ENCODE measurements at regions not wholly inside any gene's neighbourhood (a gene's known extent, or its start where the extent isn't known, plus 50 kb on each side); places are given as distances from the start of the nearest gene placed in this dataset.

DNA sequence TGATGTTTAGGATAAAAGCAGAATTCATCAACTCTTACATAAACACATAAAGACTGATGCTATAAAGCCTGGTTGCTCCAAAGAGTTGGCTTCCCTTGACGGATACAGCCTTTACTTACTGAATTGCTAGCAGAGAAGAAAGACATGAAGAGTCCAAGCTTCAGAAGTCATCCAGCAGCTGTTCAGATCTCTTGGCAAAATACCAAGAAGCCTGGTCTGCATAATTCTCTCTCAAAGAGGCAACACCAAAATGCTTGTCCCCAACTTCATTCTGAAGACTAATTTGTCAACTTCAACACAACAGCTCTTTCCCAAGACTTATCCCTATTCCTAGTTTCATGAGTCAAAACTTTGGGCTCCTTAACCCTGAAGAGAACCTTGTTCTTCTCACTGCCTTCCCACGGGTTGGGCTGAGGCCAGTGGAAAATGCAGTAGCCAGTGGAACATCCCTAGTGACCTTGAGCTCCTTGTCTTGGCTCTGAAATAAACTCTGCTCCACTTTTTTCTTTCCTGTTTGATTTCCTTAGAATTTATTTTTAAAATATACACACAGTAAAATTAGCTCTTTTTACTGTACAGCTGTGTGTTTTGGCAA, 119.2 kb upstream of the THBS1 start:
- ChIA-PET CTCF (no interaction called here), POLR2A (no interaction called here)
- ATAC-seq (no peak), DNase-seq (ENCODE audit: low read depth, low spot score) (no peak)
- no TSS peak for BruUV-seq (replicated peaks)
- Histone ChIP-seq H3K27me3 (ENCODE audit: control insufficient read depth, insufficient read depth, low read length) (no peaks in the 10 kb centered on the region), H3K9me3 (ENCODE audit: control insufficient read depth, insufficient read depth, low read depth, low read length) (no peaks in the 10 kb centered on the region), H3K36me3 (ENCODE audit: control insufficient read depth, insufficient read depth, low read length) (no peaks in the 10 kb centered on the region), H3K4me1 (ENCODE audit: control insufficient read depth, insufficient read depth, low read length) (no peaks in the 10 kb centered on the region), H3K27ac (ENCODE audit: low read length) (no peak overlapping the region), H3K4me3 (ENCODE audit: low read depth in 2 of 2, low read length in 2 of 2) (no peak overlapping the region)
- intact Hi-C loops (cut with micrococcal nuclease; ENCODE audit: unreplicated experiment) (no loop called here), in situ Hi-C loops (cut with HindIII; ENCODE audit: low pct_unique_long_range_greater_than_20kb, low sequenced_read_pairs) (no loop called here)
- TF ChIP-seq, protein P1, sequence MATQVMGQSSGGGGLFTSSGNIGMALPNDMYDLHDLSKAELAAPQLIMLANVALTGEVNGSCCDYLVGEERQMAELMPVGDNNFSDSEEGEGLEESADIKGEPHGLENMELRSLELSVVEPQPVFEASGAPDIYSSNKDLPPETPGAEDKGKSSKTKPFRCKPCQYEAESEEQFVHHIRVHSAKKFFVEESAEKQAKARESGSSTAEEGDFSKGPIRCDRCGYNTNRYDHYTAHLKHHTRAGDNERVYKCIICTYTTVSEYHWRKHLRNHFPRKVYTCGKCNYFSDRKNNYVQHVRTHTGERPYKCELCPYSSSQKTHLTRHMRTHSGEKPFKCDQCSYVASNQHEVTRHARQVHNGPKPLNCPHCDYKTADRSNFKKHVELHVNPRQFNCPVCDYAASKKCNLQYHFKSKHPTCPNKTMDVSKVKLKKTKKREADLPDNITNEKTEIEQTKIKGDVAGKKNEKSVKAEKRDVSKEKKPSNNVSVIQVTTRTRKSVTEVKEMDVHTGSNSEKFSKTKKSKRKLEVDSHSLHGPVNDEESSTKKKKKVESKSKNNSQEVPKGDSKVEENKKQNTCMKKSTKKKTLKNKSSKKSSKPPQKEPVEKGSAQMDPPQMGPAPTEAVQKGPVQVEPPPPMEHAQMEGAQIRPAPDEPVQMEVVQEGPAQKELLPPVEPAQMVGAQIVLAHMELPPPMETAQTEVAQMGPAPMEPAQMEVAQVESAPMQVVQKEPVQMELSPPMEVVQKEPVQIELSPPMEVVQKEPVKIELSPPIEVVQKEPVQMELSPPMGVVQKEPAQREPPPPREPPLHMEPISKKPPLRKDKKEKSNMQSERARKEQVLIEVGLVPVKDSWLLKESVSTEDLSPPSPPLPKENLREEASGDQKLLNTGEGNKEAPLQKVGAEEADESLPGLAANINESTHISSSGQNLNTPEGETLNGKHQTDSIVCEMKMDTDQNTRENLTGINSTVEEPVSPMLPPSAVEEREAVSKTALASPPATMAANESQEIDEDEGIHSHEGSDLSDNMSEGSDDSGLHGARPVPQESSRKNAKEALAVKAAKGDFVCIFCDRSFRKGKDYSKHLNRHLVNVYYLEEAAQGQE (IDR thresholded peaks at IDR 0.05; ENCODE audit: insufficient read depth in 1 of 2, low read depth in 2 of 2, low read length in 1 of 2) = no peak
- TF ChIP-seq TCF7L2 (IDR thresholded peaks at IDR 0.05; ENCODE audit: low read depth, low read length) (no peak), POLR2AphosphoS5 (IDR thresholded peaks at IDR 0.05; ENCODE audit: low read depth, low read length) (no peak), SIN3A (IDR thresholded peaks at IDR 0.05; ENCODE audit: borderline replicate concordance, insufficient read depth, low read depth, low read length) (no peak)
- TF ChIP-seq, protein P2, sequence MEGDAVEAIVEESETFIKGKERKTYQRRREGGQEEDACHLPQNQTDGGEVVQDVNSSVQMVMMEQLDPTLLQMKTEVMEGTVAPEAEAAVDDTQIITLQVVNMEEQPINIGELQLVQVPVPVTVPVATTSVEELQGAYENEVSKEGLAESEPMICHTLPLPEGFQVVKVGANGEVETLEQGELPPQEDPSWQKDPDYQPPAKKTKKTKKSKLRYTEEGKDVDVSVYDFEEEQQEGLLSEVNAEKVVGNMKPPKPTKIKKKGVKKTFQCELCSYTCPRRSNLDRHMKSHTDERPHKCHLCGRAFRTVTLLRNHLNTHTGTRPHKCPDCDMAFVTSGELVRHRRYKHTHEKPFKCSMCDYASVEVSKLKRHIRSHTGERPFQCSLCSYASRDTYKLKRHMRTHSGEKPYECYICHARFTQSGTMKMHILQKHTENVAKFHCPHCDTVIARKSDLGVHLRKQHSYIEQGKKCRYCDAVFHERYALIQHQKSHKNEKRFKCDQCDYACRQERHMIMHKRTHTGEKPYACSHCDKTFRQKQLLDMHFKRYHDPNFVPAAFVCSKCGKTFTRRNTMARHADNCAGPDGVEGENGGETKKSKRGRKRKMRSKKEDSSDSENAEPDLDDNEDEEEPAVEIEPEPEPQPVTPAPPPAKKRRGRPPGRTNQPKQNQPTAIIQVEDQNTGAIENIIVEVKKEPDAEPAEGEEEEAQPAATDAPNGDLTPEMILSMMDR (IDR thresholded peaks at IDR 0.05) = no peak

DNA sequence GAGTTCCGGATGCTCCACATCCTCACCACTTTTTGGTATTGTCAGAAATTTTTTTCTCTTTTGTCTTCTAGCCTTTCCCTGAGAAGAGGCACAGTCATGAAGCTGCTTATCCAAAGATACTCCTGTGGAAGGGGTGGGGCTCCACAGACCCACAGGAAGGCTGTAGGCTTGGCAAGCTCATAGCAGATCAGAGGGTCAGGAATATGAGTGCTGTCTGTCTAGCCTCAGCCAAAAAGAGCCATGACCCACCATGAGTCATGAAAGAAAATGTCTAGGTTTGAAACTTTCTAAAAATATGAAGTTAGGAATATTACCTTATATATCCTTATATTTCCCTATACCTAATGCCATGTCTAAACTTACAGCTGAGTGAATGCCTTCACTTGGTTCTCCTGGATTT, 118.2 kb upstream of the THBS1 start:
- H3K36me3 ChIP-seq (ENCODE audit: control insufficient read depth, insufficient read depth, low read length) = no peaks in the 10 kb centered on the region
- no peaks in the 10 kb centered on the region for H3K9me3 ChIP-seq (ENCODE audit: control insufficient read depth, insufficient read depth, low read depth, low read length)
- H3K27me3 ChIP-seq (ENCODE audit: control insufficient read depth, insufficient read depth, low read length) = no peaks in the 10 kb centered on the region
- in situ Hi-C loops (cut with HindIII; ENCODE audit: low pct_unique_long_range_greater_than_20kb, low sequenced_read_pairs) = no loop called here
- ChIA-PET POLR2A (no interaction called here), CTCF (interaction anchor here (0.6 kb wide), 1 partner anchor 13 kb away, joined by 3 read pairs; no protein-coding TSS in a partner anchor)
- H3K4me3 ChIP-seq (ENCODE audit: low read depth in 2 of 2, low read length in 2 of 2) = no peak overlapping the region
- intact Hi-C loops (cut with micrococcal nuclease; ENCODE audit: unreplicated experiment) = no loop called here
- H3K4me1 ChIP-seq (ENCODE audit: control insufficient read depth, insufficient read depth, low read length) = no peaks in the 10 kb centered on the region
- ATAC-seq = no peak
- BruUV-seq (replicated peaks) = no TSS peak
- no peak for DNase-seq (ENCODE audit: low read depth, low spot score)
- no peak overlapping the region for H3K27ac ChIP-seq (ENCODE audit: low read length)
- TF ChIP-seq, protein P2 (IDR thresholded peaks at IDR 0.05) = no peak
- TF ChIP-seq, protein P1 (IDR thresholded peaks at IDR 0.05; ENCODE audit: insufficient read depth in 1 of 2, low read depth in 2 of 2, low read length in 1 of 2) = no peak
- TF ChIP-seq POLR2AphosphoS5 (IDR thresholded peaks at IDR 0.05; ENCODE audit: low read depth, low read length) (no peak), TCF7L2 (IDR thresholded peaks at IDR 0.05; ENCODE audit: low read depth, low read length) (no peak), SIN3A (IDR thresholded peaks at IDR 0.05; ENCODE audit: borderline replicate concordance, insufficient read depth, low read depth, low read length) (no peak)

Data from Panc1 (cell line).